GM21360 (cell line): ENCODE measurements at regions not wholly inside any gene's neighbourhood (a gene's known extent, or its start where the extent isn't known, plus 50 kb on each side); places are given as distances from the start of the nearest gene placed in this dataset.
"Not testable (repeated sequence)": the region's sequence is repeated elsewhere in the genome, so short reads cannot be mapped to it uniquely, and the experiment has no call there.

Experiments
- ATAC-seq: cut with Tn5 transposase; IDR thresholded peaks from one replicate; pipeline ENCODE4 v1.9.1; 2021; ENCODE audit warnings: mild to moderate bottlenecking, moderate library complexity; ENCODE audit not compliant: unreplicated experiment

- ATAC-seq: no peak
Measured at GRCh38 chr6:92008757-92009502, 1410.4 kb downstream of the EPHA7 start.

GRCh38 chr6:92000112-92000511 is 1413.2 kb upstream of the MAP3K7 start:
- no peak for ATAC-seq

- no peak for ATAC-seq
Measured at GRCh38 chr6:91994787-91995186, 1407.9 kb upstream of the MAP3K7 start.

GRCh38 chr6:91982559-91982958 is 1395.7 kb upstream of the MAP3K7 start:
- no peak for ATAC-seq

GRCh38 chr6:91976797-91977196 is 1389.9 kb upstream of the MAP3K7 start:
- no peak for ATAC-seq

- no peak for ATAC-seq
Measured at GRCh38 chr6:91970700-91971099, 1383.8 kb upstream of the MAP3K7 start.

GRCh38 chr6:91965872-91966271 is 1379.0 kb upstream of the MAP3K7 start:
- ATAC-seq: no peak

- ATAC-seq: no peak
Measured at GRCh38 chr6:91961671-91962070, 1374.8 kb upstream of the MAP3K7 start.

GRCh38 chr6:91961236-91961635 is 1374.4 kb upstream of the MAP3K7 start:
- ATAC-seq: no peak

GRCh38 chr6:91941838-91942237 is 1355.0 kb upstream of the MAP3K7 start:
- ATAC-seq: no peak

- ATAC-seq: no peak
Measured at GRCh38 chr6:91940801-91941200, 1353.9 kb upstream of the MAP3K7 start.

- ATAC-seq: no peak
Measured at GRCh38 chr6:91926827-91927226, 1340.0 kb upstream of the MAP3K7 start.

GRCh38 chr6:91926361-91926760 is 1339.5 kb upstream of the MAP3K7 start:
- no peak for ATAC-seq

- no peak for ATAC-seq
Measured at GRCh38 chr6:91911945-91912344, 1325.1 kb upstream of the MAP3K7 start.

GRCh38 chr6:91904586-91905164 is 1317.8 kb upstream of the MAP3K7 start:
- no peak for ATAC-seq

GRCh38 chr6:91895599-91896285 is 1308.9 kb upstream of the MAP3K7 start:
- no peak for ATAC-seq

- no peak for ATAC-seq
Measured at GRCh38 chr6:91886183-91886795, 1299.4 kb upstream of the MAP3K7 start.

- not testable (repeated sequence) for ATAC-seq
Measured at GRCh38 chr6:91881791-91882190, 1294.9 kb upstream of the MAP3K7 start.

- ATAC-seq: no peak
Measured at GRCh38 chr6:91879386-91879995, 1292.6 kb upstream of the MAP3K7 start.

GRCh38 chr6:91877994-91878393 is 1291.1 kb upstream of the MAP3K7 start:
- ATAC-seq: no peak

- no peak for ATAC-seq
Measured at GRCh38 chr6:91874971-91875370, 1288.1 kb upstream of the MAP3K7 start.
